ENCODE measurements at regions not wholly inside any gene's neighbourhood (a gene's known extent, or its start where the extent isn't known, plus 50 kb on each side); places are given as distances from the start of the nearest gene placed in this dataset.

DNA sequence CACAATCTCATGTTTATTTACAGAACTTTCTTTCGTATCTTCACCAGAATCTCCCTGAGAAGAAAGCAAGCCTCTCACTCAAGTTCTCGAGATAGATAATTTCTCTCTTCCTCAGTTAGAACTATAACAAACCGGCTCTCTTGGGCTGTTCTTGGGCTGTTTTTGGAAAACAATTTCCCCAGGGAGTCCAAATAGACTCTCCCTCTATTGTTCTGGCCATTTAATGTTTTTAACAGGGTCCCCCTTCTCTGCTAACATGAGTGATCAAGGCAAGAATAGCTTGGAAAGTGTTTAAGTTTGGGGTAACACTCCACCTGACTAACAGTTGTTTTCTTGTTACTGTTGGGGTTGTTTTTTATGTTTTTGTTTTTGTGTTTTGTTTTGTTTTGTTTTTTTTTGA lies 64.8 kb upstream of the UCN3 start:
- TF ChIP-seq, protein P1, sequence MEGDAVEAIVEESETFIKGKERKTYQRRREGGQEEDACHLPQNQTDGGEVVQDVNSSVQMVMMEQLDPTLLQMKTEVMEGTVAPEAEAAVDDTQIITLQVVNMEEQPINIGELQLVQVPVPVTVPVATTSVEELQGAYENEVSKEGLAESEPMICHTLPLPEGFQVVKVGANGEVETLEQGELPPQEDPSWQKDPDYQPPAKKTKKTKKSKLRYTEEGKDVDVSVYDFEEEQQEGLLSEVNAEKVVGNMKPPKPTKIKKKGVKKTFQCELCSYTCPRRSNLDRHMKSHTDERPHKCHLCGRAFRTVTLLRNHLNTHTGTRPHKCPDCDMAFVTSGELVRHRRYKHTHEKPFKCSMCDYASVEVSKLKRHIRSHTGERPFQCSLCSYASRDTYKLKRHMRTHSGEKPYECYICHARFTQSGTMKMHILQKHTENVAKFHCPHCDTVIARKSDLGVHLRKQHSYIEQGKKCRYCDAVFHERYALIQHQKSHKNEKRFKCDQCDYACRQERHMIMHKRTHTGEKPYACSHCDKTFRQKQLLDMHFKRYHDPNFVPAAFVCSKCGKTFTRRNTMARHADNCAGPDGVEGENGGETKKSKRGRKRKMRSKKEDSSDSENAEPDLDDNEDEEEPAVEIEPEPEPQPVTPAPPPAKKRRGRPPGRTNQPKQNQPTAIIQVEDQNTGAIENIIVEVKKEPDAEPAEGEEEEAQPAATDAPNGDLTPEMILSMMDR (IDR thresholded peaks at IDR 0.05; ENCODE audit: insufficient read depth, low read length, poor library complexity, severe bottlenecking): no peak
- Histone ChIP-seq H3K27me3 (ENCODE audit: control insufficient read depth, insufficient read depth, low read length) (no peaks in the 10 kb centered on the region), H3K4me3 (ENCODE audit: low read depth, low read length) (no peak overlapping the region), H3K36me3 (ENCODE audit: control insufficient read depth, insufficient read depth, low read length) (no peaks in the 10 kb centered on the region)
- no peak for DNase-seq (ENCODE audit: low read depth)

DNA sequence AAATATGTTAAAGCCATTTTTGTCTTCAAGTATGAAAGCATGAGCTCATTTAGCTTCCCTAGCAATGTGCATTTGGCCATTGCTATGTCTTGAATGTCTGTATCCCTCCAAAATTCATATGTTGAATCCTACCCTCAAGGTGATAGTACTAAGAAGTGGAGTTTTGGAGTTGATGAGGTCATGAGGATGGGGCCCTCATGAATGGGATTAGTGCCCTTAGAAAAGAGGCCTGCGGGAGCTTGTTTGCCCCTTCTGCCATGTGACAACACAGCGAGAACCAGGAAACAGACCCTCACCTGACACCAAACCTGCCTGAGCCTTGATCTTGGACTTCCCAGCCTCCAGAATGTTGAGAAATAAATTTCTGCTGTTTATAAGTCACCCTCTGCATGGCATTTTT lies 61.3 kb upstream of the UCN3 start:
- no peak for DNase-seq (ENCODE audit: low read depth)
- Histone ChIP-seq H3K27me3 (ENCODE audit: control insufficient read depth, insufficient read depth, low read length) (no peaks in the 10 kb centered on the region), H3K36me3 (ENCODE audit: control insufficient read depth, insufficient read depth, low read length) (no peaks in the 10 kb centered on the region), H3K4me3 (ENCODE audit: low read depth, low read length) (no peak overlapping the region)
- TF ChIP-seq, protein P1 (IDR thresholded peaks at IDR 0.05; ENCODE audit: insufficient read depth, low read length, poor library complexity, severe bottlenecking): no peak

DNA sequence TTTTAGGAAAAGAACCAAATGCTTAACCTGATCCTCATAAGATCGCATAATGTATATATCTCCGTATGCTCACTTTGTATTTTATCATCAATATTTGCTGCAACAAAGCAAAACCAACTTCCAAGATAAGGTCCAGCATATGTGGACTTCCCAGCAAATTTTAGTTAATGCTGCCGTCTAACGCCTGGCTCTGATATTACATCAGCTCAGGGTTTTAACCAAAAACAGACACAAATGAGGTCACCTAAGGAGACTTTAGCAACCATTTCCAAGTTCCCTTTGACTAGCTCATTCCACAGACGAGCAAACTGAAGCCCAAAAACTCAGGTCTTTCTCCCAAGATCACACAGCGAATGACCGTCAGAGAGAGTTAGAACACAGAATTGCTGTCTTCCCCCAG lies 59.4 kb upstream of the UCN3 start:
- DNase-seq (ENCODE audit: low read depth): no peak
- H3K27me3 ChIP-seq (ENCODE audit: control insufficient read depth, insufficient read depth, low read length): no peaks in the 10 kb centered on the region
- TF ChIP-seq, protein P1 (IDR thresholded peaks at IDR 0.05; ENCODE audit: insufficient read depth, low read length, poor library complexity, severe bottlenecking): no peak
- H3K4me3 ChIP-seq (ENCODE audit: low read depth, low read length): no peak overlapping the region
- no peaks in the 10 kb centered on the region for H3K36me3 ChIP-seq (ENCODE audit: control insufficient read depth, insufficient read depth, low read length)

DNA sequence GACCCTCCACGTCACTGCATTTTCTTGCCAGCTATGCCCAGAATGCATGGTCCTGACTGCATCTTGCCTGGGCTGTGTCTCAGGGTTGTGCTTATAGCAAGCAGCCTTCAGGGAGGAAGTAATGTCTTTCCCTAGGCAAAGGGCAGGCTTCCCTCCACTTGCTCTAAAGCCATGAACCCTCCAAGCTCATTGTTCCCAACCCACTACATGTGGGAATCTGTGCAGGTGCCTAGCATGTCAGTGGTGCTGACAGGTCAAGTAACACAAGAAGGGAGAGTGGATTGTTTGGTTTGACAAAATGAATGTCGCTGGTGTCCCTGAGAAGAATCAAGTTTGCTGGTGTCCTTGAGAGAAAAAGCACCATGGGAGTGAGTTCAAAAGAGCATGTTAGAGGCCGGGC lies 53.9 kb upstream of the UCN3 start:
- DNase-seq (ENCODE audit: low read depth): no peak
- no peak overlapping the region for H3K4me3 ChIP-seq (ENCODE audit: low read depth, low read length)
- H3K36me3 ChIP-seq (ENCODE audit: control insufficient read depth, insufficient read depth, low read length): no peaks in the 10 kb centered on the region
- TF ChIP-seq, protein P1 (IDR thresholded peaks at IDR 0.05; ENCODE audit: insufficient read depth, low read length, poor library complexity, severe bottlenecking): no peak
- H3K27me3 ChIP-seq (ENCODE audit: control insufficient read depth, insufficient read depth, low read length): no peaks in the 10 kb centered on the region

DNA sequence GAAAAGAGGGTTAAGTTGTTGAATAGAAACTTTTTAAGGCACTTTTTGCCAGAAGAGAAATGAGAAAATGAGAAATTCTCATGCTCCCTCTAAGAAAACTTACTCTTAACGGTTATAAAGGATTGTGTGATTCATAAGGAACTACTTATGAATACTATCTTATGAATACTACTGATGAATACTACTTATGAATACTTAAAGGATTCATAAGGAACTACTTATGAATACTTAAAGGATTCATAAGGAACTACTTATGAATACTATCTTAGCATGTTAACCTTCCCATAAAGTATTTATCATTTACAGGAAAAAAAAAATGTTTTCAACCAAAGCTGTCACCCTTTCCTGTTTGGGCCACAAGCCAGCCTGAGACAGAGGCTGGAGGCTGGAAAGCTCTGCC lies 53.1 kb upstream of the UCN3 start:
- DNase-seq (ENCODE audit: low read depth): no peak
- Histone ChIP-seq H3K27me3 (ENCODE audit: control insufficient read depth, insufficient read depth, low read length) (no peaks in the 10 kb centered on the region), H3K4me3 (ENCODE audit: low read depth, low read length) (no peak overlapping the region), H3K36me3 (ENCODE audit: control insufficient read depth, insufficient read depth, low read length) (no peaks in the 10 kb centered on the region)
- TF ChIP-seq, protein P1 (IDR thresholded peaks at IDR 0.05; ENCODE audit: insufficient read depth, low read length, poor library complexity, severe bottlenecking): no peak

DNA sequence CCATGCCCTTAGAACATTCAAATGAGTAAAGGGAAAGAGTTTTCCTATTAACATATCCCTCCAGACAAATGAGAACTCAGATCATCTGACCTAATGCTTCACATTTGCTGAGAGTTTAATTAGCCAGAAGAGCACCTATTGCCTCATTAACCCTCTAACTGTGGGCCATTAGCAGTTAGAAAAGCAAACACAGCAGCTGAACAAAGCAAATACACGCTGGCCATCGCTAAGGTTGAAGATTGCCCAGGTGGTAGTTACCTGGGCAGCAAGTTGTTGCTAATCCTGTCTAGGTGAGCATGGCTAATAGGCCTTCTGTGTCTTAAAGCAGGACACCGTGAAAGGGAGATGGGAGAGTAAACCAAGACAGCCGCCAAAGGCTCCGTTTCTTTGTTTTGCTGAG lies 49.9 kb upstream of the UCN3 start:
- H3K4me3 ChIP-seq (ENCODE audit: low read depth, low read length): no peak overlapping the region
- no peaks in the 10 kb centered on the region for H3K27me3 ChIP-seq (ENCODE audit: control insufficient read depth, insufficient read depth, low read length)
- no peaks in the 10 kb centered on the region for H3K36me3 ChIP-seq (ENCODE audit: control insufficient read depth, insufficient read depth, low read length)
- TF ChIP-seq, protein P1 (IDR thresholded peaks at IDR 0.05; ENCODE audit: insufficient read depth, low read length, poor library complexity, severe bottlenecking): no peak
- DNase-seq (ENCODE audit: low read depth): no peak
